Natural killer cell treated with Interleukin-12 subunit alpha and Interleukin-12 subunit beta and Interleukin-15 and Interleukin-18, amount 100 ng/mL, for 72 hours (primary cell): ENCODE measurements at regions not wholly inside any gene's neighbourhood (a gene's known extent, or its start where the extent isn't known, plus 50 kb on each side); places are given as distances from the start of the nearest gene placed in this dataset.
"Not testable (repeated sequence)": the region's sequence is repeated elsewhere in the genome, so short reads cannot be mapped to it uniquely, and the experiment has no call there.

ENCODE experiments used
- ATAC-seq, 2 donors: fragments of 150-1000 bp; cut with Tn5 transposase in 1 of 2; sonication (Bioruptor Pico), chemical (Tn5 transposase) in 1 of 2; 2 replicates each; pipeline ENCODE4 v1.10.0; 2021
- DNase-seq: peaks from one replicate; pipeline ENCODE4 v3.0.0; 2022; ENCODE audit warnings: low spot score
- H3K27ac Mint-ChIP-seq, 2 donors: 1 replicate in 1 of 2; 2 replicates in 1 of 2; pipeline ENCODE4 v1.8.0; 2022; ENCODE audit warnings: mixed read lengths in 2 of 2, mild to moderate bottlenecking in 1 of 2, moderate library complexity in 1 of 2
- H3K27me3 Mint-ChIP-seq, 2 donors: 1 replicate in 1 of 2; 2 replicates in 1 of 2; pipeline ENCODE4 v1.8.0; 2022; ENCODE audit warnings: mixed read lengths in 2 of 2
- H3K36me3 Mint-ChIP-seq: one replicate; pipeline ENCODE4 v1.8.0; 2022; ENCODE audit warnings: mixed read lengths
- H3K4me1 Mint-ChIP-seq, 2 donors: 1 replicate in 1 of 2; 2 replicates in 1 of 2; pipeline ENCODE4 v1.8.0; 2022; ENCODE audit warnings: low read depth in 2 of 2, mixed read lengths in 2 of 2, mild to moderate bottlenecking in 1 of 2
- H3K4me3 Mint-ChIP-seq: one replicate; pipeline ENCODE4 v1.8.0; 2022; ENCODE audit warnings: mixed read lengths
- H3K9me3 Mint-ChIP-seq: 2 replicates; pipeline ENCODE4 v1.8.0; 2022; ENCODE audit warnings: mixed read lengths

- Mint-ChIP-seq H3K27me3 (peaks cover 16 to 24% of the 10 kb centered on the region in 2 donors), H3K36me3 (no peaks in the 10 kb centered on the region), H3K4me1 (peaks cover 43 to 52% of the 10 kb centered on the region in 2 donors), H3K27ac (peak overlapping the region; percentile 85 to 88), H3K9me3 (no peaks in the 10 kb centered on the region), H3K4me3 (peak overlapping the region; percentile 87)
- DNase-seq (no peak), ATAC-seq (no peak)
These were observed 113.9 kb downstream of the KCNRG start for GRCh38 chr13:50129081-50129705.

DNA sequence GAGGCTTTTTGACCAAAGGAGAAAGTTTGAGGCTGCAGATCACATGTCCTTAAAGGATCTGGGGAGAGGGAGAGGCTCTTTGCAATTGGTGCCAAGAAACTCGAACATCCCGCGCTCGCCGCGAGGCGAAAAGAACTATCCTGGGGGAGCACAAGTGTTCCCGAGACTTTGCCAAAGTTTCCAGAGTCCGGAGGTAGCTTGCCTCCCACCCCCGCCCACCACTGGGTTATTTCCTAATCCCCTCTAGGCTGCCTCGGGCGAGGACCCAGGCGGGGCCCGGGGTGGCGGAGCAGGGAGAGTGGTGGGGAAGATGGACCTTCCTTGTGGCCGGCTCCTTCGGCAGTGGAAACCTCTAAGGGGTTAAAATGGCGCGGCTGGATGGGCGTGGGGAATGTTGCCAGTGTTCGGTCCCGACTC is 114.5 kb downstream of the KCNRG start:
- peaks cover 21 to 28% of the 10 kb centered on the region in 2 donors for H3K27me3 Mint-ChIP-seq
- no peaks in the 10 kb centered on the region for H3K9me3 Mint-ChIP-seq
- peak overlapping the region; percentile 85 to 88 for H3K27ac Mint-ChIP-seq
- H3K36me3 Mint-ChIP-seq = no peaks in the 10 kb centered on the region
- H3K4me1 Mint-ChIP-seq = peaks cover 43 to 52% of the 10 kb centered on the region in 2 donors
- ATAC-seq (no peak), DNase-seq (no peak)
- H3K4me3 Mint-ChIP-seq = peak overlapping the region; percentile 87

GRCh38 chr13:50130123-50130946 is 115.1 kb downstream of the KCNRG start:
- H3K27ac Mint-ChIP-seq = peak overlapping the region; percentile 85 to 88
- no peak for DNase-seq
- no peaks in the 10 kb centered on the region for H3K9me3 Mint-ChIP-seq
- H3K27me3 Mint-ChIP-seq = peaks cover 23 to 28% of the 10 kb centered on the region in 2 donors
- no peaks in the 10 kb centered on the region for H3K36me3 Mint-ChIP-seq
- peak; percentile 31 to 52 for ATAC-seq
- peak overlapping the region; percentile 87 for H3K4me3 Mint-ChIP-seq
- H3K4me1 Mint-ChIP-seq = peaks cover 43 to 52% of the 10 kb centered on the region in 2 donors

- Mint-ChIP-seq H3K4me1 (peaks cover 30 to 40% of the 10 kb centered on the region in 2 donors), H3K36me3 (no peaks in the 10 kb centered on the region), H3K27ac (peak overlapping the region; percentile 85 to 88), H3K4me3 (peak overlapping the region; percentile 87), H3K9me3 (no peaks in the 10 kb centered on the region), H3K27me3 (peaks cover 23 to 28% of the 10 kb centered on the region in 2 donors)
- DNase-seq = peak; percentile 63
- ATAC-seq = no peak
These were observed 117.0 kb downstream of the KCNRG start for GRCh38 chr13:50131920-50132903.

DNA sequence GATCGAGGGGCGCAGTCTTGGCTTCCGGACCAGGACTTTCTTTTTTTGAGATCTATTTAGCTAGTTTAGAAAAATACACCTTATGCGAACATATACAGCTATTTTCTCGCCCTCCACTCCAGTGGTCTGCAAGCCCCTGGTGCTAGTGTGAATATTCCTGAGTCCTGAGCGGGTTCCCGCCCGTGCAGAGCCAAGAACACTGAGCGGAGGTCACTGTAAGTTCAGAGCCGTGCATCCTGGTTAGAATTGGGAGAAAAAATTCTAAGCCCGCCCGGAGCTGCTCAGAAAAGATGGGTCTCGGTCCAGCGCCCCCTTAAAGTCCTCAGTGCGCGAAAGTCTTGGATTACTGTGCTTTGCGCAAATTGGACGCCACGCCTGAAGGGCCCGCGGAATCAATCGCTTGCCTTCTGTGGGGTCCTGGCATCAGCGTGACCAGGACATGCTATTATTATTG is 117.7 kb downstream of the KCNRG start:
- Mint-ChIP-seq H3K27me3 (peaks cover 28% of the 10 kb centered on the region in 2 donors), H3K36me3 (no peaks in the 10 kb centered on the region), H3K4me1 (peaks cover 30 to 36% of the 10 kb centered on the region in 2 donors)

GRCh38 chr13:50133358-50133953 is 118.2 kb downstream of the KCNRG start:
- Mint-ChIP-seq H3K4me3 (no peak overlapping the region), H3K4me1 (peaks cover 30 to 32% of the 10 kb centered on the region in 2 donors), H3K36me3 (no peaks in the 10 kb centered on the region), H3K9me3 (no peaks in the 10 kb centered on the region), H3K27ac (no peak overlapping the region), H3K27me3 (peaks cover 28 to 29% of the 10 kb centered on the region in 2 donors)
- ATAC-seq (no peak), DNase-seq (no peak)

More for the DNA sequence above, 117.7 kb downstream of the KCNRG start:
- no peak for ATAC-seq
- no peaks in the 10 kb centered on the region for H3K9me3 Mint-ChIP-seq
- DNase-seq = no peak
- peak overlapping the region; percentile 87 for H3K4me3 Mint-ChIP-seq
- peak overlapping the region in 1 of 2 donors; percentile 85 for H3K27ac Mint-ChIP-seq

DNA sequence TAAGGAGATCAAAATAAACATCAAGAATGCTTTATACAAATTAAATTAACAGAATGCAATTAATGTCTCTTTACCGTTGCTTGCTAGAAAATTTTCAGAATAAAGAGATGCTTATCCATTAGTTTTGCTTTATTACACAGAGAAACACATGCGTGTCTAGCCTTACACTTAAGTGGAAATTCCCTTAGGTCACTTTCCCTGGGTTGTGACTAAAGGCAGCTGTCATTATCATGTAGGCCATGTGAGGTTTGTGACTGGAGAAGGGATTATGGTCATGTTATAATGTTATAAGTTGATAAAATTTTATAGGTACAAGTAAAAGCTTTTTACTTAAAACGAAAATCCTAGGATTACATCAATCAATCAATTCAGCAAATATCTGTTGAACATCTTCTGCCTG is 121.0 kb downstream of the KCNRG start:
- peaks cover 17 to 23% of the 10 kb centered on the region in 2 donors for H3K4me1 Mint-ChIP-seq
- H3K9me3 Mint-ChIP-seq = no peaks in the 10 kb centered on the region
- H3K36me3 Mint-ChIP-seq = no peaks in the 10 kb centered on the region
- no peak overlapping the region for H3K27ac Mint-ChIP-seq
- DNase-seq (no peak), ATAC-seq (no peak)
- H3K27me3 Mint-ChIP-seq = peaks cover 19 to 21% of the 10 kb centered on the region in 2 donors
- no peak overlapping the region for H3K4me3 Mint-ChIP-seq

- Mint-ChIP-seq H3K4me1 (peaks cover 15 to 19% of the 10 kb centered on the region in 2 donors), H3K9me3 (no peaks in the 10 kb centered on the region), H3K36me3 (no peaks in the 10 kb centered on the region), H3K4me3 (no peak overlapping the region), H3K27ac (no peak overlapping the region), H3K27me3 (peaks cover 19 to 21% of the 10 kb centered on the region in 2 donors)
- ATAC-seq (no peak), DNase-seq (no peak)
These were observed 121.4 kb downstream of the KCNRG start for GRCh38 chr13:50136678-50137077.

- not testable (repeated sequence) for H3K36me3 Mint-ChIP-seq, ATAC-seq, H3K4me3 Mint-ChIP-seq, H3K27ac Mint-ChIP-seq, H3K9me3 Mint-ChIP-seq, DNase-seq, H3K4me1 Mint-ChIP-seq
- peaks cover under 1 to 10% of the 10 kb centered on the region in 2 donors for H3K27me3 Mint-ChIP-seq
These were observed 124.2 kb downstream of the KCNRG start for GRCh38 chr13:50139435-50139934.

GRCh38 chr13:50140153-50140552 is 124.9 kb downstream of the KCNRG start:
- Mint-ChIP-seq H3K27me3 (peaks cover 0 to 7% of the 10 kb centered on the region in 2 donors), H3K4me1 (peaks cover 6 to 8% of the 10 kb centered on the region in 2 donors), H3K27ac (no peak overlapping the region), H3K9me3 (no peaks in the 10 kb centered on the region), H3K36me3 (no peaks in the 10 kb centered on the region), H3K4me3 (no peak overlapping the region)
- peak in 1 of 2 donors; percentile 54 for ATAC-seq
- DNase-seq = no peak

DNA sequence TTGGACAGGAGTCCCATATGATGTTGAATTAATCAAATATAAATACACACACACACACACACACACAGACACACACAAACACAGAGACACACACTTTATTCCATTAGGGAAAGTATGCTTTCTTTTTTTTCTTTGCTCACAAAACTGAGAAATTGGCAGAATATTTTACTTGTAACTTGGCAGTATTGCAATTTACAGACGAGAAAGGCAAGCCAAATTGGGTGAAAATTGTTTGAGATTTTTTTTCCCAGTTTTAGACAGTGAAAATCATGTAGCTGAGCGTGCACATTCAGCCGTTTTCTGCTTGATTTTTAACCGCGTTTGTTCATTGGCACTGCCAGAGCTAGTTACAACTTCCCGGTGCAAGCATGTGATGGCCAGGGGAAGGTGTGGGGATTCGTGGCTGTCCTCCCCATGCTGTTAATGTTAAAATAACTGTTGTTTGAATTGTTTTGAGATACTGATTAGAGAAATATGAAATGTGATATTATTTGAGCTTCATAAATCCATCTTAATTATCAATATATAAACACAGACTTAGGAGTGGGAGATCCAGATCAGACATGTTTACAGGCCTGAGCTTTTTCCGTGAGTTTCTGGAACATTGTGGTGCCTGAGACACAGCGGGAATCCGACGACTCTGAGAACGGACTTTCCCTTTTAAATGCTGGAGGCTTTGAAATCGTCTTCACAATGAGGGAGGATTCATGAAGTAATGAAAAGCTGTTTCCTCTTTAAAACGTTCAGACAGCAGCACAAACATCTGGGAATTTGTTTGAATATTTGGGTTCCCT is 125.5 kb downstream of the KCNRG start:
- no peak overlapping the region for H3K27ac Mint-ChIP-seq
- H3K4me3 Mint-ChIP-seq = no peak overlapping the region
- ATAC-seq (no peak), DNase-seq (no peak)
- peaks cover 0 to 7% of the 10 kb centered on the region in 2 donors for H3K27me3 Mint-ChIP-seq
- H3K4me1 Mint-ChIP-seq = peaks cover 6 to 8% of the 10 kb centered on the region in 2 donors
- H3K9me3 Mint-ChIP-seq = no peaks in the 10 kb centered on the region
- no peaks in the 10 kb centered on the region for H3K36me3 Mint-ChIP-seq

GRCh38 chr13:50141375-50141975 is 126.2 kb downstream of the KCNRG start:
- no peak for DNase-seq
- Mint-ChIP-seq H3K36me3 (no peaks in the 10 kb centered on the region), H3K27ac (no peak overlapping the region), H3K4me1 (peaks cover 6 to 8% of the 10 kb centered on the region in 2 donors), H3K27me3 (peaks cover 0 to 7% of the 10 kb centered on the region in 2 donors), H3K4me3 (no peak overlapping the region), H3K9me3 (no peaks in the 10 kb centered on the region)
- ATAC-seq = no peak
